Thyroid gland (tissue), 4 donors: ENCODE measurements at regions not wholly inside any gene's neighbourhood (a gene's known extent, or its start where the extent isn't known, plus 50 kb on each side); places are given as distances from the start of the nearest gene placed in this dataset.

Experiments used
- POLR2A ChIP-seq, 2 donors: fragments of 450-650 bp; IDR thresholded peaks; one replicate each; pipeline ENCODE4 v1.6.1; 2017; ENCODE audit warnings: antibody characterized with exemption in 2 of 2, mild to moderate bottlenecking in 2 of 2, moderate library complexity in 1 of 2
- TF ChIP-seq, protein P1 (sequence below), 6 experiments: fragments of 200-600 bp in 3 of 6; fragments of 450-650 bp in 3 of 6; sonication (generic) in 3 of 6; IDR thresholded peaks; one replicate each; pipeline ENCODE4 v1.5.1; 2016 to 2019; ENCODE audit warnings: antibody characterized with exemption in 6 of 6, mild to moderate bottlenecking in 2 of 6, inconsistent platforms in 1 of 6, moderate library complexity in 1 of 6

DNA sequence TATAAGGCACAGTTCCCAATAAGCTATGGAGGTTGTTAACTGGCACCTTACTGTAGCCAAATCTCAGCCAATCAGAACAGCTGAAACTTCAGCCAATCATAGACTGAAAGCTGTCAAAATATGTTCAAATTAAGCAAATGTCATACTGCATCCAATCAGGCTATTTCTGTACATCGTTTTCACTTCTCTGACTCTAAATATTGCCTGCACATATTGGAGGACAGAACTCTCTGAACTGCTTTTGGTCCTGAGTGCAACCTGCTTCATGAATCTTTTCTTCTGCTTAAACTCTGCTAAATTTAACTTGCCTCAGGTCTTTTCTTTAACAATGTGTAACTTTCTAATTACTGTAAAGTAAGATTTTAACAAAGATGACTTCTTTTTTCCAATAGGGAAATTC, 1198.9 kb upstream of the PCDH7 start:
- TF ChIP-seq, protein P1, sequence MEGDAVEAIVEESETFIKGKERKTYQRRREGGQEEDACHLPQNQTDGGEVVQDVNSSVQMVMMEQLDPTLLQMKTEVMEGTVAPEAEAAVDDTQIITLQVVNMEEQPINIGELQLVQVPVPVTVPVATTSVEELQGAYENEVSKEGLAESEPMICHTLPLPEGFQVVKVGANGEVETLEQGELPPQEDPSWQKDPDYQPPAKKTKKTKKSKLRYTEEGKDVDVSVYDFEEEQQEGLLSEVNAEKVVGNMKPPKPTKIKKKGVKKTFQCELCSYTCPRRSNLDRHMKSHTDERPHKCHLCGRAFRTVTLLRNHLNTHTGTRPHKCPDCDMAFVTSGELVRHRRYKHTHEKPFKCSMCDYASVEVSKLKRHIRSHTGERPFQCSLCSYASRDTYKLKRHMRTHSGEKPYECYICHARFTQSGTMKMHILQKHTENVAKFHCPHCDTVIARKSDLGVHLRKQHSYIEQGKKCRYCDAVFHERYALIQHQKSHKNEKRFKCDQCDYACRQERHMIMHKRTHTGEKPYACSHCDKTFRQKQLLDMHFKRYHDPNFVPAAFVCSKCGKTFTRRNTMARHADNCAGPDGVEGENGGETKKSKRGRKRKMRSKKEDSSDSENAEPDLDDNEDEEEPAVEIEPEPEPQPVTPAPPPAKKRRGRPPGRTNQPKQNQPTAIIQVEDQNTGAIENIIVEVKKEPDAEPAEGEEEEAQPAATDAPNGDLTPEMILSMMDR (IDR thresholded peaks at IDR 0.05) = no peak
- no peak for TF ChIP-seq POLR2A (IDR thresholded peaks at IDR 0.05)
